Stimulated activated memory B cell treated with anti-CD40 and anti-IgM and Interleukin-4, amounts not matched to agents 10 μg/mL and 1 μg/mL and 100 μg/mL, for 72 hours (primary cell): ENCODE measurements at regions not wholly inside any gene's neighbourhood (a gene's known extent, or its start where the extent isn't known, plus 50 kb on each side); places are given as distances from the start of the nearest gene placed in this dataset.

ENCODE experiments used
- ATAC-seq: fragments of 150-1000 bp; cut with Tn5 transposase; 2 replicates; pipeline ENCODE4 v1.10.0; 2021
- H3K27ac Mint-ChIP-seq: one replicate; pipeline ENCODE4 v1.8.0; 2022; ENCODE audit warnings: mild to moderate bottlenecking, mixed read lengths
- H3K27me3 Mint-ChIP-seq: one replicate; pipeline ENCODE4 v1.8.0; 2022; ENCODE audit warnings: mixed read lengths
- H3K36me3 Mint-ChIP-seq: one replicate; pipeline ENCODE4 v1.8.0; 2022; ENCODE audit warnings: mixed read lengths
- H3K4me1 Mint-ChIP-seq: one replicate; pipeline ENCODE4 v1.8.0; 2022; ENCODE audit warnings: mixed read lengths
- H3K4me3 Mint-ChIP-seq: one replicate; pipeline ENCODE4 v1.8.0; 2022; ENCODE audit warnings: mild to moderate bottlenecking, moderate library complexity, mixed read lengths
- H3K9me3 Mint-ChIP-seq: one replicate; pipeline ENCODE4 v1.8.0; 2022; ENCODE audit warnings: mixed read lengths

GRCh38 chr22:47575291-47575690 is 812.8 kb downstream of the TBC1D22A start:
- H3K27me3 Mint-ChIP-seq: no peaks in the 10 kb centered on the region
- no peak for ATAC-seq
- no peak overlapping the region for H3K27ac Mint-ChIP-seq
- H3K9me3 Mint-ChIP-seq: no peaks in the 10 kb centered on the region
- H3K36me3 Mint-ChIP-seq: no peaks in the 10 kb centered on the region
- H3K4me1 Mint-ChIP-seq: no peaks in the 10 kb centered on the region
- no peak overlapping the region for H3K4me3 Mint-ChIP-seq

DNA sequence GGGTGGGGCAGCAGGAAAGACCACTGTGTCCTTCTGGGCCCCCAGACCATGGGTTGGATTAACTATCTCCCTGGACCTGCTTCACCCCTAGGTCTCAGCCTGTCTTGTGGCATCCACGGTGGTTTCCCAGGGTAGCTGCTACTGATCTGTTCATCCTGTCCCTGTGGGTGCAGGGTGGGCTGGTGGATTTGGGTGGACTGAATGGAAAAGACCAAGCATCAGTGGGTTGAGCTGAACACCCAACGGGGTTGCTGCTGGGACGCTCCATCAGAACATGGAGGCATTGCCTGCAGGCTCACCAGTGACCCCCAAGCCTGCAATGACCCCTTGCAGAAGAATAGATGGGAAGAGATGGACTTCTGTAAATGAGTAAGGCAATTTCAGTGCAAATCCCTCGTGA is 812.1 kb downstream of the TBC1D22A start:
- no peaks in the 10 kb centered on the region for H3K36me3 Mint-ChIP-seq
- no peak for ATAC-seq
- H3K4me3 Mint-ChIP-seq: no peak overlapping the region
- no peaks in the 10 kb centered on the region for H3K4me1 Mint-ChIP-seq
- H3K27ac Mint-ChIP-seq: no peak overlapping the region
- no peaks in the 10 kb centered on the region for H3K27me3 Mint-ChIP-seq
- H3K9me3 Mint-ChIP-seq: no peaks in the 10 kb centered on the region

- no peaks in the 10 kb centered on the region for H3K36me3 Mint-ChIP-seq
- ATAC-seq: no peak
- H3K27ac Mint-ChIP-seq: no peak overlapping the region
- H3K4me3 Mint-ChIP-seq: no peak overlapping the region
- H3K9me3 Mint-ChIP-seq: no peaks in the 10 kb centered on the region
- H3K4me1 Mint-ChIP-seq: no peaks in the 10 kb centered on the region
- no peaks in the 10 kb centered on the region for H3K27me3 Mint-ChIP-seq
Measured at GRCh38 chr22:47573141-47573540, 810.7 kb downstream of the TBC1D22A start.

DNA sequence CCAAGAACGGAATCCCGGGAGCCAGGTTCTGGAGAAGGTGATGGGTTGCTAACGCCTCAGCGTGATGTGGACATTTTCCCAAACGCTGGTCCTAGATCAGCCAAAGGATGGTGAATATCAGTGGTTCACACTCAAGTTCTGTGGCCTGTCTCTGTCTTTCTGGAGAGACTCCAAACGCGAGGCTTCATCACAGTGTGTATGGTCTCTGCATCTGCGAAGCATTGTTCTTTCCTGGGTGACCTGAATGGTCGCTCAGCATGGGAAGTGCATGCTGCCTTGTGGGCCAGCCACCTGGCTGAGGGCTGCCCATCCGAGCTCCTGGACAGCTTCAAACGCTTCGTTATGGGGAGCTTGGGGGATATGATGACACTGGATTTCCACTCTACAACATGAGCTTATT is 810.0 kb downstream of the TBC1D22A start:
- Mint-ChIP-seq H3K27ac (no peak overlapping the region), H3K27me3 (no peaks in the 10 kb centered on the region), H3K4me1 (no peaks in the 10 kb centered on the region), H3K36me3 (no peaks in the 10 kb centered on the region), H3K4me3 (no peak overlapping the region), H3K9me3 (no peaks in the 10 kb centered on the region)
- ATAC-seq: no peak

- H3K9me3 Mint-ChIP-seq: no peaks in the 10 kb centered on the region
- ATAC-seq: no peak
Measured at GRCh38 chr22:47571616-47572015, 809.2 kb downstream of the TBC1D22A start.

DNA sequence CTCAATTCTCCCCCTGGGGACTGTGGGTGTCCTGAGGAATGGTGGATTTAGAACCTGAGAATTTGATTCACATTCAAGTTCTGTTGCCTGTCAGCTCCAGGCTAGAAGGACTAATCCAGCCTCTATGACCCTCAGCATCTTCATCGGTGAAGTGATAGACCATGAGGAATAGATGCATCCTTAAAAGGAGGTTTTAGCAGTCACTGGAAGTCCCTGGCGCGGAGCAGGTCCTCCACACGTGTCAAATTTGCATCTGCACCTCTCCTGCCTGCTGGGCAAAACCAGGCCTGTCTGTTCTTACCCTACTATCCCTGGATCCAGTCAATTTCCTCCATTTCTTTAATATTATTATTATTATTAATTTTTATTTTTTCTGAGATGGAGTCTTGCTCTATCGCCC is 808.4 kb downstream of the TBC1D22A start:
- ATAC-seq: no peak
- H3K36me3 Mint-ChIP-seq: no peaks in the 10 kb centered on the region
- no peaks in the 10 kb centered on the region for H3K27me3 Mint-ChIP-seq
- H3K4me3 Mint-ChIP-seq: no peak overlapping the region
- H3K9me3 Mint-ChIP-seq: no peaks in the 10 kb centered on the region
- no peak overlapping the region for H3K27ac Mint-ChIP-seq
- H3K4me1 Mint-ChIP-seq: no peaks in the 10 kb centered on the region

More at GRCh38 chr22:47571616-47572015, 809.2 kb downstream of the TBC1D22A start:
- Mint-ChIP-seq H3K27me3 (no peaks in the 10 kb centered on the region), H3K27ac (no peak overlapping the region), H3K4me1 (no peaks in the 10 kb centered on the region), H3K4me3 (no peak overlapping the region), H3K36me3 (no peaks in the 10 kb centered on the region)

DNA sequence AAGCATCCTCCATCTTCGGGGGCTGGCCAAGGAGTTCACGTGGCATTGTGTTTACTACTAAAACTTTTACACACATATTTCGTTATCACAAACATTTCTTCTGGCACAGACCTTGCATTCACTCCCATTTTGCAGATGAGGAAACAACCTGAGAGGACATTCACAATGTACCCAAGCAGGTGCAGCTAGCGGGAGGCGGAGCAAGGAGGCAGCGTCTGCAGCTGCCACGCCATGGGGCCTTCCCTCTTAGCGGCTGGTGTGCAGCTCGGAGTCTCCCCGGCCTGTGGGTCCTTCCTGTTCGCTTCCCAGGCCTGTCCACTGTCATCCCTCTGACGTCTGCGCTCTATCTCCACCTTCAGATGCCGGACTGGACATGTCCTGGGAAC is 807.8 kb downstream of the TBC1D22A start:
- H3K4me3 Mint-ChIP-seq: no peak overlapping the region
- no peak overlapping the region for H3K27ac Mint-ChIP-seq
- H3K4me1 Mint-ChIP-seq: no peaks in the 10 kb centered on the region
- H3K9me3 Mint-ChIP-seq: no peaks in the 10 kb centered on the region
- H3K36me3 Mint-ChIP-seq: no peaks in the 10 kb centered on the region
- no peak for ATAC-seq
- H3K27me3 Mint-ChIP-seq: no peaks in the 10 kb centered on the region

GRCh38 chr22:47569389-47570299 is 807.2 kb downstream of the TBC1D22A start:
- no peaks in the 10 kb centered on the region for H3K9me3 Mint-ChIP-seq
- H3K4me3 Mint-ChIP-seq: no peak overlapping the region
- H3K4me1 Mint-ChIP-seq: no peaks in the 10 kb centered on the region
- H3K27me3 Mint-ChIP-seq: no peaks in the 10 kb centered on the region
- H3K36me3 Mint-ChIP-seq: no peaks in the 10 kb centered on the region
- ATAC-seq: no peak
- no peak overlapping the region for H3K27ac Mint-ChIP-seq

GRCh38 chr22:47568700-47569099 is 806.2 kb downstream of the TBC1D22A start:
- Mint-ChIP-seq H3K27me3 (peaks cover 4% of the 10 kb centered on the region), H3K27ac (no peak overlapping the region), H3K9me3 (no peaks in the 10 kb centered on the region), H3K4me3 (no peak overlapping the region), H3K4me1 (no peaks in the 10 kb centered on the region), H3K36me3 (no peaks in the 10 kb centered on the region)
- no peak for ATAC-seq

- Mint-ChIP-seq H3K4me3 (no peak overlapping the region), H3K36me3 (no peaks in the 10 kb centered on the region), H3K27me3 (peaks cover 17% of the 10 kb centered on the region), H3K4me1 (no peaks in the 10 kb centered on the region), H3K27ac (no peak overlapping the region), H3K9me3 (no peaks in the 10 kb centered on the region)
- no peak for ATAC-seq
Measured at GRCh38 chr22:47567126-47568090, 805.0 kb downstream of the TBC1D22A start.

GRCh38 chr22:47566491-47566890 is 804.0 kb downstream of the TBC1D22A start:
- H3K4me3 Mint-ChIP-seq: no peak overlapping the region
- no peaks in the 10 kb centered on the region for H3K4me1 Mint-ChIP-seq
- no peak for ATAC-seq
- no peaks in the 10 kb centered on the region for H3K36me3 Mint-ChIP-seq
- peaks cover 18% of the 10 kb centered on the region for H3K27me3 Mint-ChIP-seq
- H3K9me3 Mint-ChIP-seq: no peaks in the 10 kb centered on the region
- no peak overlapping the region for H3K27ac Mint-ChIP-seq

GRCh38 chr22:47565607-47566006 is 803.2 kb downstream of the TBC1D22A start:
- ATAC-seq: no peak
- no peaks in the 10 kb centered on the region for H3K9me3 Mint-ChIP-seq
- no peaks in the 10 kb centered on the region for H3K36me3 Mint-ChIP-seq

DNA sequence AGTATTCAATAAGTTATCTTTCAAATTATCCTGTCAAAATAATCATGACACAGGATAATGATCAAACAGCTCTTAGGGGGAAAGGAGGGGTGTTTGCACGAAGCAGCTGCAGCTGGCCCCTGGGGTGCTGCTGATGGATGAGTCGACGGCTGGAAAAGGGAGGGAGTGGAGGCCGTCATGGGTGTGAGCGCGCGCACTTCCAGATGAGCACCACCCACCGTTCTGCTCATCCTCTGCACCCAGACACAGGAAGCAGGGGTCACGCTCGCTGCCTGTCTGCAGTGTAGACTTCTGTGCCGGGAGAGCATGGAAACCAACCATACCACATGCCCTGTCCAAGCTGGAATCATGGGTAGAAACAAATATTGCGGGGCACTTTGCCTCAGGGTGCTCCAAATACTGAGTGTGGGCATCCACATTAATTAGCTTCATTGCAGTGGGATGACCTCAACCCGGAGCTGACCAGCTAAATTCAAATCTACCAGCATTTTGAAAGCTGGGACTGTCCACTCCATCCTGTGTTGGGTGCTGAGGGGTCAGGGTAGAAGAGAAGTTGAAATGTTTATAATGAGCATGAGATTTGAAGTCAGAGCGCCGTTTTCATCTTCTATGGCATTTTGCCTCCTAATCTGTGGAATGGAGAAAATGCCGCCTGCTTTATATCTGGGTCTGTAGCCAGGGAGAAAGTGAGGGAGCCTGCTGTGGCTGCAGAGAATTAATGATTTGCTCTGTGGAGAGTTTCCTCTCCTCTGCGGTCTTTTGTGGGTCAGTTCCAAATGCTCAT is 802.4 kb downstream of the TBC1D22A start:
- no peaks in the 10 kb centered on the region for H3K4me1 Mint-ChIP-seq
- H3K9me3 Mint-ChIP-seq: no peaks in the 10 kb centered on the region
- H3K4me3 Mint-ChIP-seq: no peak overlapping the region
- H3K27me3 Mint-ChIP-seq: peaks cover 18% of the 10 kb centered on the region
- H3K27ac Mint-ChIP-seq: no peak overlapping the region
- H3K36me3 Mint-ChIP-seq: no peaks in the 10 kb centered on the region
- no peak for ATAC-seq

More at GRCh38 chr22:47565607-47566006, 803.2 kb downstream of the TBC1D22A start:
- H3K27ac Mint-ChIP-seq: no peak overlapping the region
- no peak overlapping the region for H3K4me3 Mint-ChIP-seq
- no peaks in the 10 kb centered on the region for H3K4me1 Mint-ChIP-seq
- peaks cover 18% of the 10 kb centered on the region for H3K27me3 Mint-ChIP-seq

DNA sequence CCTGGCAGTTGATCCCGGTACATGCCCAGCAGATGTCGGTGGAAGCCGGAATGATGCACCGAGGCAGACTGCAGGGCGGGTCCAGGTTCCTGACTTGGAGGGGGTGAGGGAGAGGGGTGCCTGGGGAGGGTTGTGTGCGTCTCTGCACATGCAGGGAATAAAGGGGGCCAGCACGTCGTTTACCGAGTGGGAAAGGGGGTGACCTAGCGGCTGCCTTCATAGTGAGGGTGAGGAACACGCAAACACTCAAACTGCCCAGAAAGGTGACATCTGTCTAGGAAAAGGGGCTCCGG is 801.7 kb downstream of the TBC1D22A start:
- Mint-ChIP-seq H3K9me3 (no peaks in the 10 kb centered on the region), H3K4me1 (no peaks in the 10 kb centered on the region), H3K4me3 (no peak overlapping the region), H3K27me3 (peaks cover 19% of the 10 kb centered on the region), H3K27ac (no peak overlapping the region), H3K36me3 (no peaks in the 10 kb centered on the region)
- ATAC-seq: no peak
